DOHH2 (cell line): ENCODE measurements at regions not wholly inside any gene's neighbourhood (a gene's known extent, or its start where the extent isn't known, plus 50 kb on each side); places are given as distances from the start of the nearest gene placed in this dataset.

ENCODE experiments used
- CTCF ChIP-seq: fragments of 200-600 bp; sonication (generic); IDR thresholded peaks from one replicate; pipeline ENCODE4 v1.5.1; 2014; ENCODE audit warnings: antibody characterized with exemption, mild to moderate bottlenecking, low read depth, low read length; ENCODE audit not compliant: poor library complexity, severe bottlenecking
- EZH2phosphoT487 ChIP-seq: fragments of 200-600 bp; sonication (generic); IDR thresholded peaks from 2 replicates; pipeline ENCODE4 v1.6.1; 2017; ENCODE audit warnings: borderline replicate concordance, mild to moderate bottlenecking, antibody characterized with exemption, low read length, moderate library complexity, mixed read lengths

GRCh38 chr2:226526716-226527115, 272.9 kb downstream of the IRS1 start:
- no peak for TF ChIP-seq CTCF
- no peak for TF ChIP-seq EZH2phosphoT487
